Breast epithelium (tissue), 4 donors: ENCODE measurements at regions not wholly inside any gene's neighbourhood (a gene's known extent, or its start where the extent isn't known, plus 50 kb on each side); places are given as distances from the start of the nearest gene placed in this dataset.

Experiments
- DNase-seq, 2 donors: peaks; one replicate each; pipeline ENCODE4 v3.0.0-alpha.2; 2019; ENCODE audit warnings: low spot score in 2 of 2
- H3K27ac ChIP-seq, 2 donors: fragments of 200-600 bp; sonication (generic) in 1 of 2; one replicate each; pipeline ENCODE4 v1.5.1; 2016 to 2019; ENCODE audit warnings: mild to moderate bottlenecking in 1 of 2
- H3K27me3 ChIP-seq, 2 donors: fragments of 200-600 bp; sonication (generic) in 1 of 2; one replicate each; pipeline versions ENCODE4 v1.5.1 to v1.6.0; 2017 to 2019; ENCODE audit warnings: control low read depth in 1 of 2, mild to moderate bottlenecking in 1 of 2
- H3K36me3 ChIP-seq: fragments of 200-600 bp; one replicate; pipeline ENCODE4 v1.5.1; 2019
- H3K4me1 ChIP-seq, 2 donors: fragments of 200-600 bp; sonication (generic); one replicate each; pipeline ENCODE4 v1.5.1; 2016 to 2019; ENCODE audit warnings: control low read depth in 1 of 2
- H3K4me3 ChIP-seq, 3 donors: fragments of 200-600 bp; sonication (generic); 1 replicate in 2 of 3; 2 replicates in 1 of 3; pipeline ENCODE4 v1.5.1; 2016 to 2019; ENCODE audit warnings: mild to moderate bottlenecking in 3 of 3, moderate library complexity in 2 of 3
- H3K9me3 ChIP-seq, 2 donors: fragments of 200-600 bp; sonication (generic) in 1 of 2; one replicate each; pipeline ENCODE4 v1.5.1; 2016 to 2019; ENCODE audit warnings: control low read depth in 1 of 2
- POLR2A ChIP-seq: fragments of 450-650 bp; IDR thresholded peaks from one replicate; pipeline ENCODE4 v1.6.1; 2016; ENCODE audit warnings: antibody characterized with exemption, mild to moderate bottlenecking, moderate library complexity
- POLR2AphosphoS5 ChIP-seq, 3 donors: sonication (generic); formaldehyde crosslinking; IDR thresholded peaks; one replicate each; pipeline ENCODE4 v1.6.1; 2017; ENCODE audit warnings: antibody characterized with exemption in 3 of 3
- intact Hi-C: fragments of 100-400 bp; cut with DNase I; formaldehyde crosslinking; loops from one replicate; pipeline ENCODE4 v1.15.1; 2023; ENCODE audit warnings: low total_unique reads
- TF ChIP-seq, protein P1 (sequence below), 3 donors: fragments of 450-650 bp; IDR thresholded peaks; one replicate each; pipeline ENCODE4 v1.5.1; 2016 to 2017; ENCODE audit warnings: antibody characterized with exemption in 3 of 3, mild to moderate bottlenecking in 3 of 3, moderate library complexity in 3 of 3

DNA sequence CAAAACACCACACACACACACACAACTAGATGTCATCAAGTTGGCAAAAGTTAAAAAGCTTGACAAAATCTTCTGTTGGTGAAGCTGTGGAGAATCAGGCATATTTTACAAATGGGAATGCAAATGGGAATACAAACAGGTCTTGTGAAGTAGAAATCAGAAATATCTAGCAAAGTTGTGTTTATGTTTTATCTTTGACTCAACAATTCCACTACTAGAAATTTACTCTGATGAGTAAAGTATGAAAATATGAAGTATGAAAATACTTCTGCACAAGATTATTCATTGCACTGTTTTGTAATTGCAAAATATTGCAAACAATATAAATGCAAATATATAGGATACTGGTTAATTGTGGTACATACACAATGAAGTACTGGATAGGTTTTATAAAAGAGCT, 1166.0 kb upstream of the GJE1 start:
- Histone ChIP-seq H3K9me3 (no peaks in the 10 kb centered on the region), H3K36me3 (no peaks in the 10 kb centered on the region), H3K4me3 (no peak overlapping the region), H3K27me3 (no peaks in the 10 kb centered on the region), H3K27ac (no peak overlapping the region), H3K4me1 (no peaks in the 10 kb centered on the region)
- intact Hi-C loops, result no loop called here
- no peak for TF ChIP-seq POLR2AphosphoS5 (IDR thresholded peaks at IDR 0.05)
- TF ChIP-seq POLR2A, result no peak
- TF ChIP-seq, protein P1, sequence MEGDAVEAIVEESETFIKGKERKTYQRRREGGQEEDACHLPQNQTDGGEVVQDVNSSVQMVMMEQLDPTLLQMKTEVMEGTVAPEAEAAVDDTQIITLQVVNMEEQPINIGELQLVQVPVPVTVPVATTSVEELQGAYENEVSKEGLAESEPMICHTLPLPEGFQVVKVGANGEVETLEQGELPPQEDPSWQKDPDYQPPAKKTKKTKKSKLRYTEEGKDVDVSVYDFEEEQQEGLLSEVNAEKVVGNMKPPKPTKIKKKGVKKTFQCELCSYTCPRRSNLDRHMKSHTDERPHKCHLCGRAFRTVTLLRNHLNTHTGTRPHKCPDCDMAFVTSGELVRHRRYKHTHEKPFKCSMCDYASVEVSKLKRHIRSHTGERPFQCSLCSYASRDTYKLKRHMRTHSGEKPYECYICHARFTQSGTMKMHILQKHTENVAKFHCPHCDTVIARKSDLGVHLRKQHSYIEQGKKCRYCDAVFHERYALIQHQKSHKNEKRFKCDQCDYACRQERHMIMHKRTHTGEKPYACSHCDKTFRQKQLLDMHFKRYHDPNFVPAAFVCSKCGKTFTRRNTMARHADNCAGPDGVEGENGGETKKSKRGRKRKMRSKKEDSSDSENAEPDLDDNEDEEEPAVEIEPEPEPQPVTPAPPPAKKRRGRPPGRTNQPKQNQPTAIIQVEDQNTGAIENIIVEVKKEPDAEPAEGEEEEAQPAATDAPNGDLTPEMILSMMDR (IDR thresholded peaks at IDR 0.05), result no peak
- DNase-seq, result no peak

DNA sequence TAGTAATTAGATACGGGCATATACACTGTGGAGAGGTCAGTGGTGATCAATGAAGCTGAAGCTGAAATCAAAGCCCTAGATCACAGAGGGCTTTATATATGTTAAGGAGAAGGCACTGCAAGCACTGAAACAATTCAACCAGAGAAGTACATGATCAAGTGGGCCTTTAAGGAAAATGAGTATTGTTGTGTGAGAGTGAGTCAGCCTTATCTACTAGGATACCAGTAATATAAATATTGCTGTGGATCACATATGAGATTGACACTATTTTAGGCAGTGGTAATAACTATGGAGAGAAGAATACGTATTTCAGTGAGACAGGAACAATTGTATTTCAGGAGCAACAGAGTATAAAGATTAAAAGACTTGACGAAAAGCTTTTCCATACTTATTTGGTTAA, 1172.2 kb upstream of the GJE1 start:
- TF ChIP-seq POLR2A (no peak), POLR2AphosphoS5 (IDR thresholded peaks at IDR 0.05) (no peak)
- TF ChIP-seq, protein P1 (IDR thresholded peaks at IDR 0.05), result no peak
- intact Hi-C loops, result no loop called here
- no peak for DNase-seq

DNA sequence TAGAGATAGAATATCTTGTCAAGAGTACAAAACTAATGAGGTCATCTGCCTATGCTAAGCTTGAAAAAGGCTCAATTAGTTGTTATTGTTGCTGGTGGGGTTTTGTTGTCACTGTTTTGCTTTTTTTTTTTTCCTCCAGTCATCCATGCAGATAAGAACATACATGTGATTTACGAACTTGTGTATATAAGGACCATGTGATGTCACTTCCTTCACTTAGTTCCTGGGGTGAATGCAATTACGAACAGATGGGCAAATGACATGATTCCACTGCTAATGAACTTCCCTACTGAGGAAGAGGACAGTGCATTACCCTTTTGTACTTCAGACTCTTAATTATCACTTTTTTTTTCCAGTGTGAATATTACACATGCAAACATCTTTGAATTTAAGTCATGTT, 1175.3 kb upstream of the GJE1 start:
- no peak overlapping the region for H3K27ac ChIP-seq
- H3K9me3 ChIP-seq, result no peaks in the 10 kb centered on the region
- intact Hi-C loops, result no loop called here
- no peak overlapping the region for H3K4me3 ChIP-seq
- H3K27me3 ChIP-seq, result no peaks in the 10 kb centered on the region
- H3K36me3 ChIP-seq, result no peaks in the 10 kb centered on the region
- TF ChIP-seq, protein P1 (IDR thresholded peaks at IDR 0.05), result no peak
- TF ChIP-seq POLR2AphosphoS5 (IDR thresholded peaks at IDR 0.05) (no peak), POLR2A (no peak)
- no peak for DNase-seq
- H3K4me1 ChIP-seq, result no peaks in the 10 kb centered on the region

More for the DNA sequence above, 1172.2 kb upstream of the GJE1 start:
- H3K4me1 ChIP-seq, result no peaks in the 10 kb centered on the region
- H3K27ac ChIP-seq, result no peak overlapping the region
- no peak overlapping the region for H3K4me3 ChIP-seq
- H3K36me3 ChIP-seq, result no peaks in the 10 kb centered on the region
- H3K27me3 ChIP-seq, result no peaks in the 10 kb centered on the region
- no peaks in the 10 kb centered on the region for H3K9me3 ChIP-seq

DNA sequence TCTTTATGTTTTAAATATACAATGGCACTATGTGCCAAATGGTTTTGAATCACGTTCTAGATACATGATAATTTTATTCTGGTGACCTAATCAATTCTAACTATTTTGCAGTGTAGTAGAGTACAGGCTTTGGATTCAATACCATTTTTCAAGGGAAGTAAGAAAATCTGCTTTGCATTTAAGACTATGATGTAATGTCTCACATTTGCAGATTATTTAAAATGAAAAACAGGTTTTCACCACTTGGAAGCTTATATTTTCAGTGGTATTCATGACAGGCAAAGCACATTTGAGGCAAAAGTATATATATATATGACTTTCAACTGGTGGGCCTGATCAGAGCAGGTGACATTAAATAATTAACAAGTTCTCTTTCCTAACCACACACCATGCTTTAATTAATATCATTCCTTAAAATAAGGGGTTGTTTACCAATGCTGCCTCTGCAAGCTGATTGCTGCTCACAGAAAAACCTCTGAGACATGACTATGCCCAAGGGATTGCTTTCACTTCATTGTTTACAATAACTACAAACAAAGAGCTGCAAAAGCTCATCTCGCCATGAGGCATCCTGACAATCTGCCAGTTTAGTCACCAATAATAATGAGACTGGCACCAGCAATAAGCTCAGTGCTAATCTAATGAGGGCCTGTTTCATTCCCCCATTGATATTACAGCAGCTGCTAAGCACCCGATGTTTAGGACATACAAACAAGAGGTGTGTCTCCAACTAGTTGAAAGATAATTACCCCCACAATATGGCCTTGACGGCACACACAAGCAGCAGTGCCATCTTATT, 1176.0 kb upstream of the GJE1 start:
- DNase-seq, result no peak
- Histone ChIP-seq H3K36me3 (no peaks in the 10 kb centered on the region), H3K27me3 (no peaks in the 10 kb centered on the region), H3K4me3 (no peak overlapping the region), H3K9me3 (no peaks in the 10 kb centered on the region), H3K27ac (no peak overlapping the region), H3K4me1 (no peaks in the 10 kb centered on the region)
- TF ChIP-seq POLR2A (no peak), POLR2AphosphoS5 (IDR thresholded peaks at IDR 0.05) (no peak)
- TF ChIP-seq, protein P1 (IDR thresholded peaks at IDR 0.05), result no peak
- intact Hi-C loops, result no loop called here

DNA sequence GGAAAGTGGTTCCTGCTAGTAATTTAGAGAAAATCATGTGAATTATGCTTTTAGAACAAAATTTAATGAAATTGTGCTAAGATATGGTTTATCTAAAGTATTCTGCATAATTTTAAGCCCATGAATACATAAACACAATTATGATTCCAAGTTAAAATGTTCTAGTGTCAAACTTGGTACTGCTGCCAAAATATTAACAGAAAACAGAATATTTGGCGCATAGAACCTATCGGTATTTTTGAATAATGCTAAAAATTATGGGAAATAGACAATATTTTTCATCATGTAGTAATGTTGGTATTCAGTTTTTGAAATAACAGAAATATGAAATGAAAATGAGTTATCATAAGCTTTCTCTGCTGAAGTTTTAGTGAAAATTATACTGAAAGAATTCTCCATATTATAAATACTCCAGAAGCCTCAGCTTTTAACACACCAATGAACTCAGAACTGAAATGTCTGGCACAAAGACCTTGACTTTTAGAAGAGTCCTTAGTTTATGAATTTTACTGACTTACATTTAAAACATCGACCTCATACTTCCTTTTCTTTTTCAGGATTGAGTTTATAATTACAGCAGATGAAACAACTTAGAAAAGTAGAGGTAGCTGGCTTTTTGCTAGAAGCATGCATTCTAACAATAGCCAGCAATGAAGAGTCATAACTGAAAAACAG, 1192.3 kb upstream of the GJE1 start:
- Histone ChIP-seq H3K4me1 (no peaks in the 10 kb centered on the region), H3K9me3 (peaks cover 4 to 11% of the 10 kb centered on the region in 2 donors), H3K4me3 (no peak overlapping the region), H3K27me3 (no peaks in the 10 kb centered on the region), H3K36me3 (no peaks in the 10 kb centered on the region), H3K27ac (no peak overlapping the region)
- TF ChIP-seq POLR2AphosphoS5 (IDR thresholded peaks at IDR 0.05), result no peak
- no peak for TF ChIP-seq POLR2A
- TF ChIP-seq, protein P1 (IDR thresholded peaks at IDR 0.05), result no peak
- DNase-seq, result no peak
- intact Hi-C loops, result no loop called here
